GM12878 (cell line): ENCODE measurements at regions not wholly inside any gene's neighbourhood (a gene's known extent, or its start where the extent isn't known, plus 50 kb on each side); places are given as distances from the start of the nearest gene placed in this dataset.

Source experiments
- ATAC-seq: fragments of 200-7000 bp; cut with Tn5 transposase; 3 replicates; pipeline ENCODE4 v1.9.1; 2020; ENCODE audit warnings: mild to moderate bottlenecking, moderate library complexity
- BruUV-seq: library from RNA; stranded (reverse); fragments of 400-500 nt; replicated peaks from 2 replicates; lab custom pipeline; 2021; lab: Mats Ljungman, UMichigan
- CTCF ChIA-PET: fragments of 300-600 bp; sonication (Branson Sonifier 250); formaldehyde crosslinking; extraction: SDS; loops from one replicate; lab custom pipeline; 2021; ENCODE audit warnings: inconsistent platforms; lab: Yijun Ruan, JAX
- POLR2A ChIA-PET: fragments of 350-600 bp; formaldehyde crosslinking; extraction: SDS; loops from one replicate; lab custom pipeline; 2021; ENCODE audit warnings: inconsistent platforms; lab: Charles Lee
- RAD21 ChIA-PET: fragments of 300-600 bp; sonication (Branson Sonifier 250); formaldehyde crosslinking; loops from one replicate; lab custom pipeline; 2023; ENCODE audit warnings: antibody characterized with exemption; ENCODE audit not compliant: unreplicated experiment; lab: Charles Lee
- SMC1A ChIA-PET: fragments of 300-600 bp; sonication (Branson Sonifier 250); formaldehyde crosslinking; loops from one replicate; lab custom pipeline; 2023; ENCODE audit not compliant: unreplicated experiment, uncharacterized antibody; lab: Charles Lee
- DNase-seq: peaks from one replicate; pipeline ENCODE4 v3.0.0-alpha.2; 2011; ENCODE audit warnings: low read depth, low spot score
- FAIRE-seq: peaks from 3 replicates; lab custom pipeline; 2011; peaks lifted over from hg19 to GRCh38; lab: Jason Lieb, UNC
- H2AFZ ChIP-seq: 2 replicates; pipeline ENCODE4 v1.6.0; 2011; ENCODE audit warnings: low read depth, low read length, control low read depth; ENCODE audit not compliant: control insufficient read depth
- H3K27ac ChIP-seq: 2 replicates; pipeline ENCODE4 v1.5.1; 2011; ENCODE audit warnings: control low read depth; ENCODE audit not compliant: control insufficient read depth, insufficient read depth
- H3K27me3 ChIP-seq, 2 experiments: replicated peaks in 1 of 2; 2 replicates each; pipeline versions ENCODE4 v1.6.0 to v1.6.1; 2011; ENCODE audit warnings: low read length in 1 of 2; ENCODE audit not compliant: control insufficient read depth in 2 of 2, insufficient read depth in 2 of 2
- H3K36me3 ChIP-seq, 2 experiments: 2 replicates each; pipeline ENCODE4 v1.5.1; 2011; ENCODE audit warnings: low read length in 1 of 2; ENCODE audit not compliant: control insufficient read depth in 2 of 2, insufficient read depth in 2 of 2
- H3K4me1 ChIP-seq: 2 replicates; pipeline ENCODE4 v1.6.1; 2011; ENCODE audit warnings: mild to moderate bottlenecking, low read length, moderate library complexity, mixed read lengths; ENCODE audit not compliant: control insufficient read depth, insufficient read depth
- H3K4me2 ChIP-seq: 2 replicates; pipeline ENCODE4 v1.6.0; 2011; ENCODE audit warnings: control low read depth; ENCODE audit not compliant: control insufficient read depth, insufficient read depth
- H3K4me3 ChIP-seq: fragments of 200-600 bp; sonication (generic); 2 replicates; pipeline ENCODE4 v1.5.1; 2016
- H3K79me2 ChIP-seq: 2 replicates; pipeline ENCODE4 v1.6.0; 2011; ENCODE audit warnings: low read length; ENCODE audit not compliant: control insufficient read depth, insufficient read depth
- H3K9ac ChIP-seq: 2 replicates; pipeline ENCODE4 v1.8.0; 2011; ENCODE audit warnings: low read length, control low read depth, mixed read lengths; ENCODE audit not compliant: control insufficient read depth, insufficient read depth
- H3K9me3 ChIP-seq: replicated peaks from 3 replicates; pipeline ENCODE4 v1.5.1; 2011; ENCODE audit warnings: mild to moderate bottlenecking, low read length; ENCODE audit not compliant: control insufficient read depth, insufficient read depth
- H4K20me1 ChIP-seq: 2 replicates; pipeline ENCODE4 v1.6.0; 2011; ENCODE audit not compliant: control insufficient read depth, insufficient read depth
- EZH2 ChIP-seq: IDR thresholded peaks from 2 replicates; pipeline ENCODE4 v1.6.1; 2012; ENCODE audit warnings: low read depth, mild to moderate bottlenecking, control low read depth, inconsistent platforms, low read length, borderline replicate concordance; ENCODE audit not compliant: control insufficient read depth
- PML ChIP-seq: IDR thresholded peaks from 2 replicates; pipeline ENCODE4 v1.6.1; 2012; ENCODE audit warnings: low read length, inconsistent platforms
- RB1 ChIP-seq: fragments of 450-650 bp; formaldehyde crosslinking; IDR thresholded peaks from 2 replicates; pipeline ENCODE4 v1.6.1; 2017; ENCODE audit warnings: mild to moderate bottlenecking, borderline replicate concordance
- TCF3 ChIP-seq: IDR thresholded peaks from 2 replicates; pipeline ENCODE4 v1.6.1; 2012; ENCODE audit warnings: low read depth, mild to moderate bottlenecking, low read length, borderline replicate concordance; ENCODE audit not compliant: insufficient read depth
- ZNF622 ChIP-seq: fragments of 450-650 bp; IDR thresholded peaks from 2 replicates; pipeline ENCODE4 v1.6.1; 2017; ENCODE audit warnings: mild to moderate bottlenecking, inconsistent platforms
- WGBS: methylation state at CpG from one replicate; pipeline ENCODE4 v1.1.6; 2016; ENCODE audit warnings: low lambda C conversion rate; ENCODE audit not compliant: insufficient replicate concordance, insufficient coverage; ENCODE audit errors: missing lambda C conversion rate; 5-methylcytosine and 5-hydroxymethylcytosine counted together
- in situ Hi-C: fragments of 300-500 bp; cut with MboI; formaldehyde crosslinking; loops from 9 replicates; pipeline ENCODE4 v1.14.3; 2018; ENCODE audit warnings: mixed read lengths
- intact Hi-C: fragments of 100-400 bp; cut with micrococcal nuclease; formaldehyde crosslinking; loops from one replicate; pipeline ENCODE4 v1.14.2; 2022; ENCODE audit not compliant: unreplicated experiment
- TF ChIP-seq, protein P1 (sequence below): IDR thresholded peaks from 2 replicates; pipeline ENCODE4 v1.6.1; 2012; ENCODE audit warnings: low read depth, low read length, improper control_type of control experiment

DNA sequence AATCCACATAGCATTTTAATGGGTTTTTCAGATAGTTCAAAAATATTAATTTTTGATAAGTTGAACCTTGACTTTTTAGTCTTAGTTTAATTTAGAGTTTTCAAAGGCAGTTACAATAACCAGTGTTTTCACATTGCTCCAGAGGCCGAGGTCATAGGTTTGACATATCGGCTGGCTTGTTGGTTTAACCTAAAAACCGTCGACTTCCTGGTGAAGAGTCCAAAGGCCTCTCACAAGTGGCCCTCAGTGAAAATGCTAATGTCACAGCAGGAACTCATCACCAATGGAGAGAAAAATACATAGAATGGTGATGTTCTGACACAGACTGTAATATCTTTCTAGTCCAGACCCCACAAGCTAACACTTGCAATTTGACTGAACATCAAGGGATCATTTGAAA, 642.3 kb downstream of the PLOD2 start:
- Histone ChIP-seq H3K4me1 (no peaks in the 10 kb centered on the region), H4K20me1 (no peaks in the 10 kb centered on the region), H3K27me3 (no peaks in the 10 kb centered on the region), H3K79me2 (no peaks in the 10 kb centered on the region), H3K9me3 (no peaks in the 10 kb centered on the region), H3K27ac (no peak overlapping the region), H3K4me3 (no peak overlapping the region), H3K9ac (no peak overlapping the region), H2AFZ (no peak overlapping the region), H3K36me3 (no peaks in the 10 kb centered on the region), H3K4me2 (no peak overlapping the region)
- ChIA-PET CTCF (no interaction called here), POLR2A (no interaction called here), SMC1A (no interaction called here), RAD21 (no interaction called here)
- intact Hi-C loops = no loop called here
- DNase-seq (no peak), FAIRE-seq (no peak), ATAC-seq (no peak)
- no TSS peak for BruUV-seq
- WGBS = 34% methylated on average over 4 of the region's 4 CpGs
- in situ Hi-C loops = no loop called here
- TF ChIP-seq PML (no peak), ZNF622 (no peak), RB1 (no peak), TCF3 (no peak)
- TF ChIP-seq, protein P1, sequence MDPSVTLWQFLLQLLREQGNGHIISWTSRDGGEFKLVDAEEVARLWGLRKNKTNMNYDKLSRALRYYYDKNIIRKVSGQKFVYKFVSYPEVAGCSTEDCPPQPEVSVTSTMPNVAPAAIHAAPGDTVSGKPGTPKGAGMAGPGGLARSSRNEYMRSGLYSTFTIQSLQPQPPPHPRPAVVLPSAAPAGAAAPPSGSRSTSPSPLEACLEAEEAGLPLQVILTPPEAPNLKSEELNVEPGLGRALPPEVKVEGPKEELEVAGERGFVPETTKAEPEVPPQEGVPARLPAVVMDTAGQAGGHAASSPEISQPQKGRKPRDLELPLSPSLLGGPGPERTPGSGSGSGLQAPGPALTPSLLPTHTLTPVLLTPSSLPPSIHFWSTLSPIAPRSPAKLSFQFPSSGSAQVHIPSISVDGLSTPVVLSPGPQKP = no peak

DNA sequence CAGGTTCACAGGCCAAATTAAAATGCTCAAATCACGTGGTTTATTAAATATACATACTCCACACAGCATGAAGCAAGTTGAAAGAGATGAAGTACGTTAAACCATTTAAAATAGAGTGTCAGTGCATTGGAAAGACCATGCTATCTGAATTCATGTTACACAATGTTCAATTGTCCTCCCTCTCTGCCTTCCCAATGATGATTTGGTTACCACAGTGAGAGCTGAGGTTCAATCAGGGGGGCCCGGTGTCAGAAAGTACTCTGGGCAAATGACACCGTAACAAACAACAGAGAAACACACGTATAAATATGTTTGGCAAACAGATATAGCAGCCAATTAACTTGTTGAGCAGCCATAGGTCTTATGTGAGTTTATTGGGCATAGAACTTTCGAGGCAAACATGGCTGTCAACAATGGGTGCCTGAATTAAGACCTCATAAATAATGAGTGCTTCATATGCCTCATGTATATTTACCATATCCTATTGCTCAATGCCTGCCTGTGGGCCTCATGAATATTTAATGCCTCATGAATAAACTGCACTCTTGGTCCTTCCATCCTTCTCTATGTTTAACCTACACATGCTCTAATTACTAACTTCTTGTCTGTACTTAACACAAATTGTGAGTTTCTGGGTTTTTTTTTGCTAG, 641.5 kb downstream of the PLOD2 start:
- no peak overlapping the region for H3K4me3 ChIP-seq
- no peak overlapping the region for H3K9ac ChIP-seq
- H3K27me3 ChIP-seq = no peaks in the 10 kb centered on the region
- no peak for DNase-seq
- no TSS peak for BruUV-seq
- no peak for ATAC-seq
- H3K9me3 ChIP-seq = no peaks in the 10 kb centered on the region
- SMC1A ChIA-PET = no interaction called here
- no peak overlapping the region for H3K4me2 ChIP-seq
- no peaks in the 10 kb centered on the region for H3K79me2 ChIP-seq
- FAIRE-seq = no peak
- CTCF ChIA-PET = no interaction called here
- in situ Hi-C loops (no loop called here), intact Hi-C loops (no loop called here)
- POLR2A ChIA-PET = no interaction called here
- WGBS = 0% methylated on average over 6 of the region's 6 CpGs
- H3K4me1 ChIP-seq = no peaks in the 10 kb centered on the region
- H4K20me1 ChIP-seq = no peaks in the 10 kb centered on the region
- TF ChIP-seq EZH2 = no peak
- no peak overlapping the region for H2AFZ ChIP-seq
- RAD21 ChIA-PET = no interaction called here
- no peaks in the 10 kb centered on the region for H3K36me3 ChIP-seq
- no peak overlapping the region for H3K27ac ChIP-seq
